NCI-H82 treated with DMSO at 0.1 percent for 48 hours (cell line): ENCODE measurements at regions not wholly inside any gene's neighbourhood (a gene's known extent, or its start where the extent isn't known, plus 50 kb on each side); places are given as distances from the start of the nearest gene placed in this dataset.
"Not testable (repeated sequence)": the region's sequence is repeated elsewhere in the genome, so short reads cannot be mapped to it uniquely, and the experiment has no call there.

Source experiments
- DNase-seq: peaks from one replicate; lab custom pipeline; 2025; ENCODE audit not compliant: unreplicated experiment; lab: John Stamatoyannopoulos, UW

DNA sequence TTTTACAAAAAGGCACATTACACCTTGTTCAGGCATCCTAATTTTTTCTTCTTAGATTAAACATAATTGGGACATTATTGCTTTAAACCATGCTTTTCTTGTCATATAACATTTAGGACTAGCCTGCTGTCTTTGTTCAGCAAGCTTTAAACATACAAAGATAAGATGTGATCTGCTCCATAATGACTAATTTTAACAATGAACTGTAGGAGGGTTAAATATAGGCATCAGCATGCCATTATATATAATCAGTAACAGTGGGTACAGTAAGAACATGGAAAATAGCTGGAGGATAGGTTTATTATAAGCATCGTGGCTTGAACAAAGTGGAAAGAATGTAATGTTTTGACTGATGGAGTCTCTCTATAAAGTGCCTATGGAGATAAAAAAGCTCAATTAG lies 661.7 kb downstream of the SLITRK6 start:
- DNase-seq, result no peak

- DNase-seq, result no peak
Measured at GRCh38 chr13:85132986-85133385, 666.2 kb downstream of the SLITRK6 start.

DNA sequence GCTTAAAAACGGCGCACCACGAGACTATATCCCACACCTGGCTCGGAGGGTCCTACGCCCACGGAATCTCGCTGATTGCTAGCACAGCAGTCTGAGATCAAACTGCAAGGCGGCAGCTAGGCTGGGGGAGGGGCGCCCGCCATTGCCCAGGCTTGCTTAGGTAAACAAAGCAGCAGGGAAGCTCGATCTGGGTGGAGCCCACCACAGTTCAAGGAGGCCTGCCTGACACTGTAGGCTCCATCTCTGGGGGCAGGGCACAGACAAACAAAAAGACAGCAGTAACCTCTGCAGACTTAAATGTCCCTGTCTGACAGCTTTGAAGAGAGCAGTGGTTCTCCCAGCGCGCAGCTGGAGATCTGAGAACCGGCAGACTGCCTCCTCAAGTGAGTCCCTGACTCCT lies 675.7 kb downstream of the SLITRK6 start:
- not testable (repeated sequence) for DNase-seq

DNA sequence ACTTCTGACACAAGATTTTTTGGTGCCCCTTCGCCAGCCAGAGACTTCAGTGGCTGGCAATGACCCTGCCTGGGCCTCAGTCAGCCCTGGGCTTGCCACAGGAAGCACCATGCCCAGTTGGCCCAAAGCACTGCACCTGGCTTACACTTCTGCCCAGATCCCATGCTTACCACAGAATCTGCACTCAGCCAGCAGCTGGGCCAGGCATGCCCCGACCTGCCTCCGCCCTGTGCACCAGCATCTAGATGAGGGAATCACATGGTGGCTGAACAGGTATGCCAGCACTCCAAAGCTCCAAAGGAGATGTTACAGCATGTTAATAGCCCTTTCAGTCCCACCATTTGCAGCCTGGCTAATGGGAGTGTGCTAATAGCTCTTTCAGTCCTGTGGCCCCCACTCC lies 690.9 kb downstream of the SLITRK6 start:
- DNase-seq, result no peak

DNA sequence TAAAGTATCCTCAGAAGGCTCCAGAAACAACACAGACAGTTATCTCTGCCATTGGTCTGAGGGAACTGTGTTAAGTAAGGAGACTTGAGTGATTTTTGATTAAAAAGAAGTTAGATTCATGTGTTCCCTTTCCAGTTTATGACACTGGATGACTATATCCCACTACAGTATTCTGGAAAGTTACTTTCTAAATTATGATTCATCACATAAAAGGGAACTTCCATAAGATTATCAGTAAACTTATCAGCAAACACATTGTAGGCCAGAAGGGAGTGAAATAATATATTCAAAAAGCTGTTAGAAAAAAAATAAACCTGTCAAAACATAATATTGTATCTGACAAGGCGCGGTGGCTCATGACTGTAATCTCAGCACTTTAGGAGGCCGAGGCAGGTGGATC lies 700.0 kb downstream of the SLITRK6 start:
- DNase-seq, result no peak

DNA sequence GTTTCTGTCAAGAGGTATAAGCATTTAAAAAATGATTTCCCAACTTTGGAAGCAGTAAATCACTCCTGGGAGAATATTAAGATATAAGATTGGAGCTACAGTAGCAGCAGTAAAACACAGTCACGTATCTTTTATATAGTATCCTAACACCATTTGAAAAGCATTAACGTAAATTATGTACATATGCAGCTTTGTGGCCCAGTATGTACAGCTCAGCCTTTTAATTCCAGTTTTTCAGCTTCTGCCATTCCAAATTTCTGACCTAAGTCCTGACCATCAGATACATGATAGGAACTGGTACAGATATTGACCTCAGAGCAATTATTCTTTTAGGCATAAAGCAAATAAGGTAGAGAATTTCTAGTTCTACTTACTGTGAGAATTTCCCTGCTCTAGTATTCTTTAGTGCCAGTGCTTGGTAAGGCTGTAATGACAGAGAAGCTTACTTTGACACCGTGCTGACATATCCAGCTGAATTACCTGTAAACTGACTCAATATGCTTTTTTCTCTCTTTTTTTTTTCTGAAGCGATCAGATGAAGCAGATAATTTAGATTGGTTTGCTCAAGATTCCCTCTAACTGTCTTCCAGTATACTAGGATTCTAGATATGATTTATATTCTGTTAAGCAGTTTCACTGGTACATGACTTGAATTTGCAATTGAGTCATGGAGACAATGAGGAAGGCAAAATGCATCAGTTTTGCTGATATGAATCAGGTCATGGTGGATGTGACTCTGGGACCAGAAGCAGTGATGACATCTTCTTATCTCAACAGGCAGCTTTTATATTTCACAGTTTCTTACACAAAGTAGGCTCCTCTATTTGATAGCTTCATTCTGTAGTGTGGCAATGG lies 703.6 kb downstream of the SLITRK6 start:
- DNase-seq, result no peak

GRCh38 chr13:85093808-85094207 lies 705.4 kb downstream of the SLITRK6 start:
- no peak for DNase-seq

DNA sequence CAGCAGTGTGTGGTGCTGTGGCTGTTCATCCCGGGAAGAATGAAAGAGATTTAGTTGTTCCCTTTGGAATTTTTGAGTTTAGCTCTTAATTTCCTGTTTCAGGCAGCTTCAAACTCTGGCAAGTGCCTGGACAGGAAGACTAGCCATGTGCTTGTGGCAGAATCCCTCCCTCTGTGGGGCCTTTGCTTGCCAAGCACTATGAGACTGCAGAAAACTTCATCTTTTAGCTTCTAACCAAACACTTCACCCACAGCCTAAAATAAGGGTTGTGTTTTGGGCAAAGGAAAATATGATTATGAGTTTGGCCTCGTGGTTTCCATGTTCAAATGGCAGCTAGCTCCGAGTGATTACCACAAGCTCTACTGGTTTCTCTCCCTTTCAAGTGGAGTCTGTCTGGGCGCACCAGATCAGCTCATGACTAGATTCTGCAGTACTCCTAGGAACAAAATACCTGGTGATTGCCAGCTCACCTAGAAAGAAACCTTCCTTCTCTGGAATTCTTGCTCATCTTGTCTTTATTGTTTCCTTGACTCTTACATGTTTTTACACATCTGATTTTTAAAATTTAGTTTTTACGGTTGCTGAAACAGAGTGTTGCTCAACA lies 707.5 kb downstream of the SLITRK6 start:
- no peak for DNase-seq

GRCh38 chr13:85089186-85089585 lies 710.0 kb downstream of the SLITRK6 start:
- DNase-seq, result no peak

GRCh38 chr13:85080691-85081090 lies 718.5 kb downstream of the SLITRK6 start:
- DNase-seq, result peak; percentile 94

DNA sequence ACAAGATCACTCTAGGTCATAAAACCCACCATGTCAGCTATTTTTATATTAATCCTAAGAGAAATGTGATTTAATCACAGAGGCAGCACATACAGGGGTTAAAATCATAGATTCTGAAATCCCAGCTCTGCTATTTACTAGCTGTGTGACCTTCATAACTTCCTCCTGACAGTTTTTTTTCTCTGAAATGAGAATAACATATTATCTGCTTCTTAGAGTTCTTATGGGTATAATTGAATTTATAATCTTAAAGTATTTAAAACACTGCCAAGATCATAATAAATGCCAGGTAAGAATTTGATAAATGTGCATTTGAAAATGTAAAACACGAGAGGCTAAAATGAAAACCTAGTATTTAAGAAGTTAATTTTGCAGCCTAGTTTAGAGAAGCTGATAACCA lies 722.9 kb downstream of the SLITRK6 start:
- no peak for DNase-seq

DNA sequence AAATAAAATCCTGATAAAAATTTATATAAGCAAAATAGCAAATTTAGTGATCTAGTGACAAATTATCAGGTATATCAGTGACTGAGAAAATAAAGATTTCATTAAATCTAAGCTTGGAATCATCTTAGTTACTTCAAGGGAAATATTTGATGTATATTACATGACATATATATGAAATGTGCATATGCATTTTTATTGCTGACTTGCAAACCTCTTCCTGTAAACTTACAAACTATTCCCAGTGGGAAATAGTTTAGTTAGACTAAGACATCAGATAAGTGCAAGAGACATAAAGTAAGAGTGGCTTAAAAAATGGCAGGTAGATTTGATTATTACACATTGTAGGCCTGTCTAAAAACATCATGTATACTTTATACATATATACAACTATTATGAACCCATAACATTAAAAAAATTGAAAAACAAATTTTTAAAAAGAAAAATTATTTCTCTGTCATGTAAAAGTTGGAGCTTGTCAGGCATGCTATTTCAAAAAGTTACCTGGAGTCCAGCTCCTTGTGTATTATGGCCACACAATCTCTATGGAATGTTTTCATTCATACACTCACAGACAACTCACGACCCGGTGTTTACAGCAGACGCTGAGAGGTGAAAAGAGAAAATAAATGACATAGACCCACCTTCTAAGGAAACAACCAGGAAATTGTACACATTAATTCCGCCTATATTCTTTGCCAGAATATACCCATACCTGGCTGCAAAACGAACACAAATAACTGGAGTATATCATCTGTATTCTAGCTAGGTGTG lies 724.5 kb downstream of the SLITRK6 start:
- no peak for DNase-seq

DNA sequence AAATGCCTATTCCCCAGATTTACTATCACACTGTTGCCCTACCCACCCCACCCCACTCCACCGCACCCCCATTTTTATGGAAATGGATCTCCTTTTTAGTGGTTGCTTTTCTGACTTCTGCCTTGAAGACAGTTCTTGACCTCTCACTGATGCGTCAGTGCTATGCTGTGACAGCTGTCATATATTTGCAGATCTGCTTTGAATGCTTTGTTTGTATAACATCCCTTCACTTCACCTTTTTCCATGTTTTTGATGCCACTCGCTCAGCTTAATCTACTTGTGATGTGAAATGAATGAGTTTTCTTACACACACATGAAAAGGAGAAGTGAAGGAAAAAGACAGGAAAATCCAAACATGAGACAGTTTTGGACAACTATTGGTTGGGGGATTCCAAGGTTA lies 731.0 kb downstream of the SLITRK6 start:
- DNase-seq, result no peak

DNA sequence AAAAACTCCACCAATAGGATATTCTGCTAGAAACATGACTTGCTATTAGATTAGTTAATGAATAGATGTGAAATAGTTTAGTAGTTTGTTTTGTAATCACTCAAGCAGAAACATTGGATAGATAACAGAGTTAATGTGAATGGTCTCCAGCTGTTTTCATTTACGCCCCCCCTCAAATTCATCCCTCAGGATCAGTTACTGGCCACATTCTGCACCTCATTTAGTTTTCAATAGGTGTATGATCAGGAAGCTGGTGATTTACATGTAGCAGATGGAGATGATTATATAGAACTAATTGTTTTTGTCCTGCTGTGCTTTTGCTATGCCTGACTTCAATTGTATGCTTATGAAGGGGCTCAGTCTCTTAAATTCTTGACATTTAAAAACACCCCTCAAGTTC lies 759.0 kb downstream of the SLITRK6 start:
- DNase-seq, result no peak

DNA sequence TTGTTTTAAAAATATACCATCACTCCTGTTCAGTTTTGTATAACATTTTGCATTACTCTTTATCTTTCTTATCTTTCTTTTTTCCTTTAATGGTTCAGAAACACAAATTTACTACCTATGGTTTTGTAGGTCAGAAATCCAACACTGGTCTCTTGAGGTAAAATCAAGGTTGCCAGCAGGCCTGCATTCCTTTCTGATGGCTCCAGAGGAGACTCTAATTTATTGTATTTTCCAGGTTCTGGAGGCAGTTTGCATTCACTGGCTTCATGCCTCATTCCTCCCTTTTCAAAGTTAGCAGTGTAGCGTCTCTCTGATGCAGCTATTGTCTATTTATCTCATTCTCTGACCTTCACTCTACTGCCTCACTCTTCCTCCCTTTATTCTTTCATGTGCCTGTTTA lies 767.4 kb downstream of the SLITRK6 start:
- no peak for DNase-seq

- no peak for DNase-seq
Measured at GRCh38 chr13:85028035-85028434, 771.2 kb downstream of the SLITRK6 start.

DNA sequence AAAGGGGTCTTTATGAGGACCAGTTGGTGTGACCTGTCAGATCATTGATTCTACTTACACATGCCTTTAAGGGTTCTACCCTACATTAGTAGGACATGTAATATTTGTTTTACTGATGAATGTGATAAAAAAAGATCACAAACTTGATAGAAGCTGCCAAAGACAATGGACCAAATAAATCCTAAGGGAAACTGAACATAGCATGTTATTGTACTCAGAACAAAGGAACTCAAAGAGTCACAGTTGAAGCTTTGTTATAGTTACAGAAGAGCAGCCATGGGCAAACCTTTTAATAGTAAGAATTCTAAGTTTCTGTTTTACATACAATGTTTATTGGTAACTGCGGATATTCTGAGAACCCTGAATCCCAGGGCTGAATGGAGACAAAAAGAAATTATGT lies 780.1 kb downstream of the SLITRK6 start:
- DNase-seq, result no peak

- DNase-seq, result no peak
Measured at GRCh38 chr13:85013006-85013405, 786.2 kb downstream of the SLITRK6 start.

- no peak for DNase-seq
Measured at GRCh38 chr13:85009447-85009846, 789.8 kb downstream of the SLITRK6 start.

DNA sequence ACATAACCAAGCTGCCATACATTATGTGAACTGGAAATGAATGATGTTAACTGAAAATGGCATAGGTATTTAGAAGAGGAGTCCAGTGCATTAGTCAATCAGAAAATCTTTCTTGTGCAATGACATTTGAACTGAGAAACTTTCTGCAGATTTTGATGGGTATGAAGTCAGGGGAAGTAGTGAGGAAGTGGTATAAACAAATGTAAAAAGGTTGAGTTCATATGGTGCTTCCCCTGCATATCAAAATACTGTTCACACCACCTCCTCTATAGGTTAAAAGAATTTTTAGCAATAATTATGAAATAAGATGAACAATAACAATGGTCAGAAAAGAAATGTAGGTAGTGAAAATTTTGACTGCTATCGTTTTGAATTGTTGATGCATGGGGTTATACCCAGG lies 800.0 kb downstream of the SLITRK6 start:
- DNase-seq, result no peak

- DNase-seq, result no peak
Measured at GRCh38 chr13:84998681-84999080, 800.5 kb downstream of the SLITRK6 start.

DNA sequence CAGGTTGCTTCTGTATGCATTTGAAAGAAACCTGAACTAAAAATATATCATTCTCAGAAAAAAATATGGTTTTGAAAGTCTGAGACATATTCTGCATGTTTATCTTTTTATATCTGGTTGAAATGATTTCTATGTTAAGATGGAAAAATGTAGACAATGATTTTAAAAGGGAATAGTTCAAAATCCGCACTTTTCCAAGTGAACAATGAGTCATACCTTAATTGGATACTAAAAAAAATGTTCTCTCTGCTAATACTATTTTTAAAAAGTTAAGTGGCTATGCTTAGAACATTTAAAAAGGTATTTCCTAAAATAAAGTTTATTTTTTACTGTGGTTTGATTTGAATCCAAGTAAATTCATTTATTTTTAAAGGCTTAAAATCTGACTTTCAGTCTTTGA lies 801.4 kb downstream of the SLITRK6 start:
- DNase-seq, result no peak
